ENCODE measurements at regions not wholly inside any gene's neighbourhood (a gene's known extent, or its start where the extent isn't known, plus 50 kb on each side); places are given as distances from the start of the nearest gene placed in this dataset.

GRCh38 chr10:110415809-110416208 is 81.9 kb upstream of the DUSP5 start:
- TF ChIP-seq CTCF (IDR thresholded peaks at IDR 0.05; ENCODE audit: borderline replicate concordance, control extremely low read depth, extremely low read depth, insufficient read depth, missing control alignments), result no peak
- in situ Hi-C loops (cut with MboI; ENCODE audit: low sequenced_read_pairs, unreplicated experiment), result no loop called here
- no peak for DNase-seq (ENCODE audit: low spot score)

- DNase-seq (ENCODE audit: low spot score), result no peak
- TF ChIP-seq CTCF (IDR thresholded peaks at IDR 0.05; ENCODE audit: borderline replicate concordance, control extremely low read depth, extremely low read depth, insufficient read depth, missing control alignments), result no peak
- in situ Hi-C loops (cut with MboI; ENCODE audit: low sequenced_read_pairs, unreplicated experiment), result no loop called here
Observed at GRCh38 chr10:110416776-110417711, 80.7 kb upstream of the DUSP5 start.

- DNase-seq (ENCODE audit: low spot score), result no peak
- TF ChIP-seq CTCF (IDR thresholded peaks at IDR 0.05; ENCODE audit: borderline replicate concordance, control extremely low read depth, extremely low read depth, insufficient read depth, missing control alignments), result no peak
- in situ Hi-C loops (cut with MboI; ENCODE audit: low sequenced_read_pairs, unreplicated experiment), result no loop called here
Observed at GRCh38 chr10:110418218-110418617, 79.5 kb upstream of the DUSP5 start.

- no peak for TF ChIP-seq CTCF (IDR thresholded peaks at IDR 0.05; ENCODE audit: borderline replicate concordance, control extremely low read depth, extremely low read depth, insufficient read depth, missing control alignments)
- in situ Hi-C loops (cut with MboI; ENCODE audit: low sequenced_read_pairs, unreplicated experiment), result no loop called here
Observed at GRCh38 chr10:110419265-110419664, 78.4 kb upstream of the DUSP5 start.

GRCh38 chr10:110420401-110421193 is 77.1 kb upstream of the DUSP5 start:
- no peak for DNase-seq (ENCODE audit: low spot score)
- no peak for TF ChIP-seq CTCF (IDR thresholded peaks at IDR 0.05; ENCODE audit: borderline replicate concordance, control extremely low read depth, extremely low read depth, insufficient read depth, missing control alignments)
- in situ Hi-C loops (cut with MboI; ENCODE audit: low sequenced_read_pairs, unreplicated experiment), result no loop called here

More at GRCh38 chr10:110419265-110419664, 78.4 kb upstream of the DUSP5 start:
- DNase-seq (ENCODE audit: low spot score), result no peak

GRCh38 chr10:110421512-110422138 is 76.1 kb upstream of the DUSP5 start:
- in situ Hi-C loops (cut with MboI; ENCODE audit: low sequenced_read_pairs, unreplicated experiment), result no loop called here
- DNase-seq (ENCODE audit: low spot score), result no peak
- no peak for TF ChIP-seq CTCF (IDR thresholded peaks at IDR 0.05; ENCODE audit: borderline replicate concordance, control extremely low read depth, extremely low read depth, insufficient read depth, missing control alignments)

Measured in GM13976 (cell line).